Esophagus (tissue), 2 donors: ENCODE measurements at regions not wholly inside any gene's neighbourhood (a gene's known extent, or its start where the extent isn't known, plus 50 kb on each side); places are given as distances from the start of the nearest gene placed in this dataset.

ENCODE experiments used
- H3K27ac ChIP-seq, 2 donors: one replicate each; pipeline ENCODE4 v1.5.1; 2013; ENCODE audit warnings: low read depth in 2 of 2, mild to moderate bottlenecking in 2 of 2, inconsistent platforms in 1 of 2, low read length in 1 of 2, moderate library complexity in 1 of 2
- H3K27me3 ChIP-seq, 2 donors: one replicate each; pipeline ENCODE4 v1.6.1; 2013; ENCODE audit warnings: low read length in 2 of 2, control low read depth in 1 of 2, mild to moderate bottlenecking in 1 of 2; ENCODE audit not compliant: insufficient read depth in 2 of 2, control insufficient read depth in 1 of 2
- H3K36me3 ChIP-seq, 2 donors: one replicate each; pipeline ENCODE4 v1.6.1; 2013; ENCODE audit warnings: low read length in 1 of 2; ENCODE audit not compliant: control insufficient read depth in 2 of 2, insufficient read depth in 2 of 2
- H3K4me1 ChIP-seq, 2 donors: one replicate each; pipeline ENCODE4 v1.6.1; 2013; ENCODE audit warnings: low read length in 1 of 2; ENCODE audit not compliant: control insufficient read depth in 2 of 2, insufficient read depth in 2 of 2
- H3K4me3 ChIP-seq, 2 donors: one replicate each; pipeline ENCODE4 v1.5.1; 2013; ENCODE audit warnings: low read length in 2 of 2, mild to moderate bottlenecking in 2 of 2, low read depth in 1 of 2, moderate library complexity in 1 of 2
- H3K9me3 ChIP-seq, 2 donors: one replicate each; pipeline ENCODE4 v1.6.1; 2013; ENCODE audit warnings: mild to moderate bottlenecking in 2 of 2, low read depth in 1 of 2, low read length in 1 of 2, moderate library complexity in 1 of 2; ENCODE audit not compliant: control insufficient read depth in 2 of 2, insufficient read depth in 1 of 2
- WGBS, 2 donors: extraction: QIAGEN DNeasy Blood & Tissue Kit; methylation state at CpG; one replicate each; pipeline ENCODE4 v1.1.7; 2013; 5-methylcytosine and 5-hydroxymethylcytosine counted together
- donor health status: healthy with polysubstance abuse.
- donor health status: Bipolar disorder and iron deficiency.

DNA sequence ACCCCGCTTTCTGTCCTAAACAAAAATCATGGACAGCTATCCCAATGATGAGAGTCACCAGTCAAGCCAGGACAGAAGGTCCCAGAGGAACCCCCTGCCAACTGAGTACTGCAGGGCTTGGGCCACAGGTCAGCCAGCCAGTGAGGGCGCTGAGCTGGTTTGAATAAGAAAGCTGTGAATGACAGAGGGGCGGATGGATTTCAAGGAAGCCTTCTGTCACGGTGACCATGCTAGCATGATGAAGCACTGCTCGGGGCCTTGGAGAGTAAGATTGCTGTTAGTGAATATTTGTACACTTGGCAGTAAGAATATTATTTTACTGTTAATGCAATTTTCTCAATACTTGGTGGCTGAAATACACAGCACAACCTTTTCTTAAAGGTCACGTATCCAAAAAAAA, 734.0 kb upstream of the NR2F2 start:
- Histone ChIP-seq H3K9me3 (no peaks in the 10 kb centered on the region), H3K4me3 (no peak overlapping the region), H3K27me3 (no peaks in the 10 kb centered on the region), H3K4me1 (no peaks in the 10 kb centered on the region), H3K27ac (peak overlapping the region in 1 of 2 donors; percentile 10), H3K36me3 (no peaks in the 10 kb centered on the region)
- WGBS, 2 donors: 72 to 74% methylated on average over 6 of the region's 6 CpGs

- Histone ChIP-seq H3K9me3 (no peaks in the 10 kb centered on the region), H3K36me3 (no peaks in the 10 kb centered on the region), H3K27ac (no peak overlapping the region), H3K27me3 (no peaks in the 10 kb centered on the region), H3K4me3 (no peak overlapping the region), H3K4me1 (no peaks in the 10 kb centered on the region)
- 55 to 62% methylated on average over 8 of the region's 8 CpGs for WGBS, 2 donors
Measured at GRCh38 chr15:95598251-95598855, 732.1 kb upstream of the NR2F2 start.

- Histone ChIP-seq H3K27me3 (no peaks in the 10 kb centered on the region), H3K4me1 (no peaks in the 10 kb centered on the region), H3K9me3 (no peaks in the 10 kb centered on the region), H3K4me3 (no peak overlapping the region), H3K36me3 (no peaks in the 10 kb centered on the region), H3K27ac (no peak overlapping the region)
- WGBS, 2 donors: 89 to 92% methylated on average over 2 of the region's 2 CpGs
Measured at GRCh38 chr15:95600367-95600766, 730.1 kb upstream of the NR2F2 start.

DNA sequence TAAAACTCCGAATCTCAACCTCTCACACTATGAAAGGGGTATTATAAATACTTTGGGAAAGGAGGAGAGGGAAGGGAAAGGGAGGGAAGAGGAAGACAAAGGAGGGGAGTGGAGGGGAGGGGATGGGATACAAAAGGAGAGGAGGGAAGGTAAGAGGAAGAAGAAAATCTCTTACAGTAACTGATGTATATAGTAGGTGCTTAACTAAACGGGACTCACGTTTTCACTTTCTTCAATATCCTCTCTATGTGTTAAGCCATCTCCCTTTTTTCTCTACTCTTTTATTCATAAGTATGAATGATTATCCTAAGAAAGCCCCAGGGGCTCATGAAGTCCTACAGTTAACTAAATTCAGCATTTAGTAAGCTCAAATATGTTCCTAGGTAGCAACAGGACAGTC, 729.6 kb upstream of the NR2F2 start:
- H3K4me3 ChIP-seq: no peak overlapping the region
- 92 to 93% methylated on average over 3 of the region's 3 CpGs for WGBS, 2 donors
- no peaks in the 10 kb centered on the region for H3K27me3 ChIP-seq
- H3K27ac ChIP-seq: no peak overlapping the region
- no peaks in the 10 kb centered on the region for H3K4me1 ChIP-seq
- no peaks in the 10 kb centered on the region for H3K36me3 ChIP-seq
- no peaks in the 10 kb centered on the region for H3K9me3 ChIP-seq

- WGBS, 2 donors: 88% methylated on average over 5 of the region's 5 CpGs
Measured at GRCh38 chr15:95601525-95601924, 729.0 kb upstream of the NR2F2 start.

DNA sequence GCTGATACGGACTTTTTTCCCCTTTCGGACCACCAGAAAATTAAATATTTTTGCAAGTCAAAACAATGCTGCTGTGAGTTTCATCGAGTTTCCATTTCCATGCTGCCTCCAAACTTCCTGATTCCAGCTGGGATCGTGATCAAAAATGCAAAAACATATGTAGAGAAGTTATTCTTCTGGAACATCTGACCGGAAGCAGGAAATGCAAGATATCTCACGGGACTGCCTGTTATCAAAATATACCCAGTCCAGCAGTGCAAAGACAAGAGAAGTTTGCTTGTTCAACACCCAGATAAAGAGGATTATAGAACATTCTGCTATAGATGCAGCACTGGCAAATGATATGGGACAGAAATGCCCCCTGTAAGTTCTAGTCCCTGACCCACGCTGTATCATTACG, 726.7 kb upstream of the NR2F2 start:
- WGBS, 2 donors: 61 to 67% methylated on average over 8 of the region's 8 CpGs
- H3K4me3 ChIP-seq: no peak overlapping the region
- H3K36me3 ChIP-seq: no peaks in the 10 kb centered on the region
- no peaks in the 10 kb centered on the region for H3K27me3 ChIP-seq
- no peak overlapping the region for H3K27ac ChIP-seq
- H3K9me3 ChIP-seq: no peaks in the 10 kb centered on the region
- H3K4me1 ChIP-seq: no peaks in the 10 kb centered on the region

More at GRCh38 chr15:95601525-95601924, 729.0 kb upstream of the NR2F2 start:
- no peaks in the 10 kb centered on the region for H3K27me3 ChIP-seq
- no peak overlapping the region for H3K27ac ChIP-seq
- H3K4me1 ChIP-seq: no peaks in the 10 kb centered on the region
- no peaks in the 10 kb centered on the region for H3K36me3 ChIP-seq
- H3K4me3 ChIP-seq: no peak overlapping the region
- H3K9me3 ChIP-seq: no peaks in the 10 kb centered on the region

- no peaks in the 10 kb centered on the region for H3K27me3 ChIP-seq
- 7 to 35% methylated on average over 1 of the region's 1 CpG for WGBS, 2 donors
- H3K9me3 ChIP-seq: no peaks in the 10 kb centered on the region
- H3K27ac ChIP-seq: no peak overlapping the region
- H3K4me3 ChIP-seq: no peak overlapping the region
- H3K36me3 ChIP-seq: no peaks in the 10 kb centered on the region
- no peaks in the 10 kb centered on the region for H3K4me1 ChIP-seq
Measured at GRCh38 chr15:95604634-95605036, 725.9 kb upstream of the NR2F2 start.

DNA sequence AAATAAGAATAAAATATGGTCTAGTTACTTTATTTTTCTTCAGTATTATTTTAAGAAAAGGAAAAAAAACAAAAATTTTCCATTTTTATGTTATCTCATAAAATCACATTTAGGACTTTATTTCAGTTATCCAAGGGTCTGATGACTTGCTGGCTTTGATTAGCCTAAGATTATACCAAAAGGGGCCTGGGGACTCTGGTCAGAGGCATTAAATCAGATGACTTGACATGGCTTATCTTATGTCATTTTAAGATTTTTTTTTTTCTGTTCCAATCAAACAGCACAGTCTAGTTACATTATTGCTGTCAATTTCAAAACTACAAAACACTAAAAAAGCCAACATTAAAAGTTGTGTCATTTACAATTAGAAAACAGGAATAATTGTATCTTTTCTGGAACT, 725.4 kb upstream of the NR2F2 start:
- Histone ChIP-seq H3K27ac (no peak overlapping the region), H3K4me3 (no peak overlapping the region), H3K27me3 (no peaks in the 10 kb centered on the region)

GRCh38 chr15:95606551-95606950, 723.9 kb upstream of the NR2F2 start:
- Histone ChIP-seq H3K36me3 (no peaks in the 10 kb centered on the region), H3K4me3 (no peak overlapping the region), H3K9me3 (no peaks in the 10 kb centered on the region), H3K27ac (no peak overlapping the region), H3K27me3 (no peaks in the 10 kb centered on the region), H3K4me1 (no peaks in the 10 kb centered on the region)
- 91% methylated on average over 2 of the region's 2 CpGs for WGBS, 2 donors

More for the DNA sequence above, 725.4 kb upstream of the NR2F2 start:
- Histone ChIP-seq H3K9me3 (no peaks in the 10 kb centered on the region), H3K4me1 (no peaks in the 10 kb centered on the region), H3K36me3 (no peaks in the 10 kb centered on the region)

DNA sequence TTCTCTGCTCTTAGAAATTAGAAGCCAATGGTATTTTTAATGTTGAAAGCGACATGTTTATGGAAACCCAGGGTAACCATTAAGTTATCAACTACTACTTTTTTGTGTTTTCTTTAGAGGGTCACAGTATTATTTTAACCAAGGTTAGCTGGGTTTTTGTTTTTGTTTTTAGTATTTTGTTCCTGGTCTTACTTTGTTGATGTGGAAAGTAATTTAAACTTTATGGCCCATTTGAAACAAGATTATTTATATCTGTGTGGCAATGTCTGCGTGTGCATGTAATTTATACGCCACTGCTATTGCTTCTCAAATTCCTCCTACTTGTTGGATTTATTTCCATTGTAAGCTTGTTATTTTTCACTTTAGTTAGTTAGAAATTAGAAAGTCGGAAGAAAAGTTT, 722.1 kb upstream of the NR2F2 start:
- Histone ChIP-seq H3K4me3 (no peak overlapping the region), H3K9me3 (no peaks in the 10 kb centered on the region), H3K36me3 (no peaks in the 10 kb centered on the region), H3K27ac (no peak overlapping the region), H3K27me3 (no peaks in the 10 kb centered on the region), H3K4me1 (no peaks in the 10 kb centered on the region)
- WGBS, 2 donors: 92 to 93% methylated on average over 4 of the region's 4 CpGs
